Activated T-cell treated with anti-CD3 and anti-CD28 coated beads for 1 hour (primary cell): ENCODE measurements at regions not wholly inside any gene's neighbourhood (a gene's known extent, or its start where the extent isn't known, plus 50 kb on each side); places are given as distances from the start of the nearest gene placed in this dataset.

ENCODE experiments used
- DNase-seq: peaks from one replicate; pipeline ENCODE4 v3.0.0-alpha.2; 2020; ENCODE audit warnings: low read depth

- no peak for DNase-seq
Measured at GRCh38 chr6:130766239-130767144, 60.7 kb upstream of the SMLR1 start.

GRCh38 chr6:130769861-130770260 is 57.3 kb upstream of the SMLR1 start:
- no peak for DNase-seq

- DNase-seq, result no peak
Measured at GRCh38 chr6:130771741-130772140, 55.5 kb upstream of the SMLR1 start.

DNA sequence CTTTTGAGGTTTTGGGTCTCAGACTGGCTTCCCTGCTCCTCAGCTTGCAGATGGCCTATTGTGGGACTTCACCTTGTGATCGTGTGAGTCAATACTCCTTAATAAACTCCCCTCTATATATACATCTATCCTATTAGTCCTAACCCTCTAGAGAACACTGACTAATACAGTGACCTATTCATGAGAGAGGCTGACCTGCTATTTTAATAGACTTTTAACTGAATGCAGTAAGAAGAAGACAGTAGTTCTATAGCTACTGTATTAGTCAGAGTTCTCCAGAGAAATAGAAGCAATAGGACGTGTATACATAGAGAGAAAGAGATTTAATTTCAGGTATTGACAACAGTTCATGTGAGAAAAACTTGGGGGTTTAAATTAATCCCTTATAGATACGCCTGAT is 53.3 kb upstream of the SMLR1 start:
- no peak for DNase-seq

DNA sequence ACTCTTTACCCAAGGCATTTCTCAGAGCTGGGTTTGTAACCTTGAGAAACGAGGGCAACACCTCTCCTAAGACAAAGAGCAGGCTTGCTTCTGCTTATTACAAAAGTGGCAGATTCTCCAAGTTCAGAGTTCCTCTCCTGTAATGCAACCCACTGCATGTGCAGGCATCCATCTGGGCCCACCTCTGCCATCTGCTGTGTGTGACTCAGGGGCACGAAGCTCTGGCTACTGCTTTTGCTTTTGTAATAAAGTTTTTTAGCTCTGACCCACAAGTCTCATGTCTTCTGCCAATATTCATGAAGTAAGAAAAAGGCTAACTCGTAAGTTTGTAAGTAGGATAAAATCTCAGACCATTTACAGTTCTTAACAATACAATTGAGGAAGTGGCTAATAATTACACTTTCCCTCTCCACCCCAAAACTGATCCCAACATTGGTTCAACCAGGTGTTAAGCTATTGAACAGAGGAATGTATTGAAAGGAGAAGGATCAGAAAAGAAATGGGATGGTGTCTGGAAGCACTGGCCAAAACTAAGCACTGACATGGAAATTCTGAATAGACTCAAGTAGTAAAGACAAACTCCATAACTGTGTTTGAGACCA is 51.7 kb upstream of the SMLR1 start:
- no peak for DNase-seq

DNA sequence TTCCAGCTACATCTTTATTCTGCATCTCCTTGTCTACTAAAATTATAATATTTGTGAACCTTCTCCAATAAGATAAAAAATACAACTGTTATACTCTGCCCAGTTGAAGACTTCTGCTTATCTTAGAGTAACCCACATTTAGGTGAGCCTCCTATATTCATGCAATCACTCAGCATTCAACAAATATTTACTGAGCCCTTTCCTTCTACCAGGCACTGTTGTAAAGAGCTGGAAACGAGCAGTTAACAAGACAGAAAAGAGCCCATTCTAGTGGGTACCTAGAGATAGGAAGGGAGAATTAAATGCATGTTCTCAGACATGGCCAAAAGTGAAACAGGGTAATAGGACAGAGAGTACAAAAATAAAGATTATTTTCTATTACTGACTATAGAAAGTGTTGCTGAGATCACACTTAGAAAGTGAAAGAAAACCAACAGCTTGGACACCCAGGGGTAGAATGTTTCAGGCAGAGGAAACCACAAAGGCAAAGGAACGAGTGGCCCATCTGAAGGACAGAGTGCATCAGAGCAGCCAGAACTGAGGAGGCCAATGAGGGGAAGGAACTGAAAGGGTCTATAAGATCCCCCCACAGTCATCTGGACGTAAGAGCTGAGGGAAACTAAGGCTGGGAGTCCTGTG is 50.8 kb upstream of the SMLR1 start:
- DNase-seq, result no peak
